GM12872 (cell line): ENCODE measurements at regions not wholly inside any gene's neighbourhood (a gene's known extent, or its start where the extent isn't known, plus 50 kb on each side); places are given as distances from the start of the nearest gene placed in this dataset.

Source experiments
- TF ChIP-seq, protein P1 (sequence below): IDR thresholded peaks from 3 replicates; pipeline ENCODE4 v1.5.1; 2011; ENCODE audit warnings: low read depth, mild to moderate bottlenecking, low read length, moderate library complexity; ENCODE audit not compliant: insufficient read depth

- TF ChIP-seq, protein P1, sequence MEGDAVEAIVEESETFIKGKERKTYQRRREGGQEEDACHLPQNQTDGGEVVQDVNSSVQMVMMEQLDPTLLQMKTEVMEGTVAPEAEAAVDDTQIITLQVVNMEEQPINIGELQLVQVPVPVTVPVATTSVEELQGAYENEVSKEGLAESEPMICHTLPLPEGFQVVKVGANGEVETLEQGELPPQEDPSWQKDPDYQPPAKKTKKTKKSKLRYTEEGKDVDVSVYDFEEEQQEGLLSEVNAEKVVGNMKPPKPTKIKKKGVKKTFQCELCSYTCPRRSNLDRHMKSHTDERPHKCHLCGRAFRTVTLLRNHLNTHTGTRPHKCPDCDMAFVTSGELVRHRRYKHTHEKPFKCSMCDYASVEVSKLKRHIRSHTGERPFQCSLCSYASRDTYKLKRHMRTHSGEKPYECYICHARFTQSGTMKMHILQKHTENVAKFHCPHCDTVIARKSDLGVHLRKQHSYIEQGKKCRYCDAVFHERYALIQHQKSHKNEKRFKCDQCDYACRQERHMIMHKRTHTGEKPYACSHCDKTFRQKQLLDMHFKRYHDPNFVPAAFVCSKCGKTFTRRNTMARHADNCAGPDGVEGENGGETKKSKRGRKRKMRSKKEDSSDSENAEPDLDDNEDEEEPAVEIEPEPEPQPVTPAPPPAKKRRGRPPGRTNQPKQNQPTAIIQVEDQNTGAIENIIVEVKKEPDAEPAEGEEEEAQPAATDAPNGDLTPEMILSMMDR = no peak
Measured at GRCh38 chr6:141398949-141399348, 733.8 kb upstream of the GJE1 start.

- TF ChIP-seq, protein P1 = no peak
Measured at GRCh38 chr6:141395443-141396008, 737.2 kb upstream of the GJE1 start.

DNA sequence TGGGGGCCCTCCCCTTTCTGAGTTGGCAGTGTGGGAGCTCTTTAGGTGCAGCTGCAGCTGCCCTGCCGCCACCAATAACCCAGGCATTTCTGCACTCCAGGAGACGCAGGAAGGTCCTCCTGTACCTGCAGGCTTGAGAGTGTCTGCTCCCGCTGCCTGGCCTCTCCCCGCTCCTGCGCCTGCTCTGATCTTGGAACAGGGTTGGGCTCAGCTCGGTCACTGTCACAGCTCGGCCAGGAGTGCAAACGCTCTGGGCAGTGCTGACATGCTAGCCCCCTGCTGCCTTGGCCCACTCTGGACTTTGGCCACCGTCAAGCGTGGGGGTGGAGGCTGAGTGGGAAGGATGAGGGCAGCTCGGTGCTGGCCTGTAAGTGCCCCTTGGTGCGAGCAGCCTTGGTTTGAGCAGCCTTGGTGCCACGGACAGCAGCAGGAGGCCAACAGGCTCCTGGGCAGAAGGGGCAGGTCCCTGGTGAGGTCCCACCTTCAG is 738.1 kb upstream of the GJE1 start:
- TF ChIP-seq, protein P1 = no peak

DNA sequence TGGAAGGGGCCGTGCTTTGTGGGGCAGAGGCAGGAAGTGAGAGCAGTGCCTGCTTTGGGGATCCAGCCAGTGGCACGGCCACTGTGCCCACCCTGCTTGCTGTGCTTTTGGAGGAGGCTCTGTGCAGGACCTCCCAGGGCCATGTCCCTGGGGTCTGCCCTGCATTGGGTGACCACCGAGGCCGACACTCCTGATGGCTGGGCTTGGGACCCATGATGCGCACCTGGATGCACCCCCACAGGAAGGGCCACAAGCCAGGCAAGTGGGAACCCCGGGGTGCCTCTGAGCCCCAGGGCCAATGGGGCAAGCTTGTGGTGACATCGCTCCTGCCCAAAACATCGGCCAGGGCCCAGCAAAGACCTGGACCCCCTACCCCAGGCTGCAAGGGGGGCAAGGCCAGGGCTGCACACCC is 738.6 kb upstream of the GJE1 start:
- TF ChIP-seq, protein P1 = no peak

GRCh38 chr6:141393405-141394124 is 739.2 kb upstream of the GJE1 start:
- TF ChIP-seq, protein P1 = no peak

- TF ChIP-seq, protein P1 = no peak
Measured at GRCh38 chr6:141388666-141389065, 744.1 kb upstream of the GJE1 start.

DNA sequence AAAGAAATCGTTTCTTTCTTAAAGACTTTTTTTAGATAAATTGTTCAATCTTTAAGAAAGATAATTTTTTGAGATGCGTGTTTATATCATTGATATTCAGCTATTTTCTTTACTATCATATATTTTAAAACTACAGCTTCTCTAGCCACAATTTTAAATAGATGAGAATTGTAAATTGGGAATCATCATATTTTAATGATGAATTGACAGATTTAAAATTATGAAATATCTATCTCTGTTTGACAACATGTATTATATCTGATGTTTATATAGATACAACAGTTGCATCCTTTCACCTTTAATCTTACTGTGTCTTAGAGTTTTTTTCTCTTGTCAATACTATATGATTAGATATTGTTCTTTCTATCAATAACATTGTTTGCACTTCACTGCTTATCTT is 762.3 kb upstream of the GJE1 start:
- TF ChIP-seq, protein P1 = no peak
